GM10248 (cell line): ENCODE measurements at regions not wholly inside any gene's neighbourhood (a gene's known extent, or its start where the extent isn't known, plus 50 kb on each side); places are given as distances from the start of the nearest gene placed in this dataset.

Source experiments
- CTCF ChIA-PET: fragments of 300-600 bp; sonication (Branson Sonifier 250); formaldehyde crosslinking; extraction: SDS; loops from one replicate; lab custom pipeline; 2021; ENCODE audit warnings: antibody characterized with exemption; lab: Yijun Ruan, JAX
- POLR2A ChIA-PET: fragments of 350-650 bp; sonication (Branson Sonifier 250); formaldehyde crosslinking; extraction: SDS; loops from one replicate; lab custom pipeline; 2020; ENCODE audit warnings: antibody characterized with exemption; lab: Yijun Ruan, JAX
- DNase-seq: peaks from one replicate; pipeline ENCODE4 v3.0.0; 2012; ENCODE audit errors: extremely low spot score
- CTCF ChIP-seq: IDR thresholded peaks from 2 replicates; pipeline ENCODE4 v1.5.1; 2012; ENCODE audit warnings: mild to moderate bottlenecking, low read depth; ENCODE audit errors: extremely low read depth, missing control alignments, control extremely low read depth

- DNase-seq, result no peak
These were observed 104.9 kb upstream of the TANK start for GRCh38 chr2:161055289-161055688.

GRCh38 chr2:161059388-161059787, 100.8 kb upstream of the TANK start:
- ChIA-PET CTCF (interaction anchor here (1.1 to 2.1 kb wide), 2 partner anchors 15 to 20 kb away, joined by 3 to 6 read pairs; no protein-coding TSS in a partner anchor), POLR2A (no interaction called here)
- no peak for TF ChIP-seq CTCF
- DNase-seq, result no peak

More at GRCh38 chr2:161055289-161055688, 104.9 kb upstream of the TANK start:
- TF ChIP-seq CTCF, result no peak
- ChIA-PET CTCF (interaction anchor here (0.7 to 5.5 kb wide), 4 partner anchors 8 to 61 kb away, joined by 3 to 38 read pairs (median 6); no protein-coding TSS in a partner anchor), POLR2A (no interaction called here)

- no peak for TF ChIP-seq CTCF
- no peak for DNase-seq
- POLR2A ChIA-PET, result no interaction called here
- CTCF ChIA-PET, result interaction anchor here (1.0 to 5.7 kb wide), 7 partner anchors 15 to 740 kb away, joined by 3 to 105 read pairs (median 3); no protein-coding TSS in a partner anchor
These were observed 98.4 kb upstream of the TANK start for GRCh38 chr2:161061786-161062185.

- ChIA-PET CTCF (interaction anchor here (0.6 to 5.7 kb wide), 75 partner anchors 10 to 1096 kb away, joined by 3 to 105 read pairs (median 4); partner anchors contain the start of gene PSMD14), POLR2A (no interaction called here)
These were observed 96.9 kb upstream of the TANK start for GRCh38 chr2:161063157-161063945.

GRCh38 chr2:161063946-161064306, 96.3 kb upstream of the TANK start:
- DNase-seq, result no peak
- POLR2A ChIA-PET, result no interaction called here
- CTCF ChIA-PET, result interaction anchor here (0.6 to 5.7 kb wide), 71 partner anchors 11 to 1097 kb away, joined by 3 to 105 read pairs (median 4); partner anchors contain the start of gene PSMD14
- TF ChIP-seq CTCF, result no peak

More at GRCh38 chr2:161063157-161063945, 96.9 kb upstream of the TANK start:
- peak; percentile 89 for TF ChIP-seq CTCF
- DNase-seq, result peak; percentile 48

GRCh38 chr2:161067846-161068350, 92.3 kb upstream of the TANK start:
- no peak for TF ChIP-seq CTCF
- POLR2A ChIA-PET, result no interaction called here
- CTCF ChIA-PET, result no interaction called here
- no peak for DNase-seq
